Stimulated activated CD4-positive, alpha-beta T cell treated with anti-CD3 and anti-CD28 coated beads, Interleukin-4, amount 100 ng/mL, for 24 hours (primary cell): ENCODE measurements at regions not wholly inside any gene's neighbourhood (a gene's known extent, or its start where the extent isn't known, plus 50 kb on each side); places are given as distances from the start of the nearest gene placed in this dataset.
"Not testable (repeated sequence)": the region's sequence is repeated elsewhere in the genome, so short reads cannot be mapped to it uniquely, and the experiment has no call there.

Experiments used
- DNase-seq: peaks from one replicate; pipeline ENCODE4 v3.0.0-alpha.2; 2020

DNA sequence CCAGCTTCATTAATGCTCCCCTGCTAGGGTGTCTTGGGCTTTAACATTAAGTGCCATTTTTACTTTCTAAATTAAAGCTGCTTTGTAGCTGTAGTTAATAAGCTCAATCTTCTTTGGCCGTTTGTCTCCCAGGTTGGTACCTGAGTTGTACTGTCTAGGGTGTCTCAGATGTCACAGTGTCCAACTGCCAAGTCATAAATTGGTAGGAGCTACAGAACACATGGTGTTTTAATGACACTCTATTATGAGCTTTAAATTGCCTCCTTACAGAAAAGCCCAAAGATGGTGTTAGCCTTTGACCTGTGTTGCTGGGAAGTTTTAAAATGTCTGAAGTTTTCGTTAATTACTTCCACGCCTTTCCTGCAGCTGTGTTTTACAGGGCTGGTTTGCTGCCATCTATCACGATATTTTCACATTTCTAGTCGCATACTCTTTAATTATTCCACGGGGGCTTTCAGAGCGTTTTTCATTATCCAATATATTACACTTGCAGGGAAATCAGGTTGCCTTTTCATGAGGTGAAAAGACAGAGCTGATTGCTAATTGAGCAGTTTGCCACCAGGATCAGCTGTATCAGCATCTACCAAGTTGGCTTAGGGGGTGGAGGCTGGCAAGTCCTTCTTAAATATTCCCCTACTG, 247.8 kb upstream of the PLPP4 start:
- no peak for DNase-seq

DNA sequence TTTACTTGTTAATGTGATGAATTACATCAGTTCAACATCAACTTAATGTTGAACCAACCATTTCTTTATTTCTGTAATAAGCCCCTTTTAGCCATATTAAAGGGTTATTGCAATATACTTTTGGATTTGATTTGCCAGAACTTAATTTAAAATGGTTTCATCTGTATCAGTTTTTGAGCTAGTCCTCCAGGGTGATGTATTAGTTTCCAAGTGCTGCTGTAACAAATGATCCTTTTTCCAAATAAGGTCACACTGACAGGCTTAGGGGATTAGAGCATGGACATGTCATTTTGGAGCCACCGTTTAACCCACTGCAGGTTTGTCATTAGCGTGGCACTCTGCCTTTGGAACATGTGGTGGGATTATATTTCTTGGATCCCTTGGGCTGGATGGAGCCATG, 244.8 kb upstream of the PLPP4 start:
- no peak for DNase-seq

DNA sequence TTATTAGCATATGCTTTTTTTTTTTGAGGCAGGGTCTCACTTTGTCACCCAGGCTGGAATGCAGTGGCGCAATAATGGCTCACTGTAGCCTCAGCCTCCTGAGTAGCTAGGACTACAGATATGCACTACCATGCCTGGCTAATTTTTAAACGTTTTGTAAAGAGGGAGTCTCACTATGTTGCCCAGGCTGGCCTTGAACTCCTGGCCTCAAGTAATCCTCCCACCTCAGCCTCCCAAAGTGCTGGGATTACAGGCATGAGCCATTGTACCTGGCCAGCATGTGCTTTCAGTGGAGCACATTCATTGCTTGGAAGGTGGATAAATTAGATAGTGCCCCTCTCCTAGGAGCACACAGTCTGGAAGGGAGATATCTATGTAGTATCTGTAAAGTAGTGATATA, 243.7 kb upstream of the PLPP4 start:
- not testable (repeated sequence) for DNase-seq

DNA sequence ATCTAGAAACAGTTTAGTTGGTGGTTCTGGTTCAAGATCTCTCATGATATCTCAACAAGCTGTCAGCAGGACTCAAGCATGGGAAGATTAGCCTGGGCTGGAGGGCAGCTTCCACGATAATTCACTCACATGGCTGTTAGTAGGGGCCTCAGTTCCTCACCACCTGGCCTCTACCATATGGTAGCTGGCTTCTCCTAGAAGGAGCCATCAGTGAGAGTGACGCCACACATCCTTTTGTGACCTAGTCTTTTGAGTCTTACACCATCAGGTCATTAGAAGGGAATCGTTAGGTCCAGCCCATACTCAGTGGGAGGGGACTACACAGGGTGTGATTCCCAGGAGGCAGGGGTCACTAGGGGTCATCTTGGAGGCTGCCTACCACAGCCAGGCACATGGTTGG, 239.3 kb upstream of the PLPP4 start:
- DNase-seq: no peak

DNA sequence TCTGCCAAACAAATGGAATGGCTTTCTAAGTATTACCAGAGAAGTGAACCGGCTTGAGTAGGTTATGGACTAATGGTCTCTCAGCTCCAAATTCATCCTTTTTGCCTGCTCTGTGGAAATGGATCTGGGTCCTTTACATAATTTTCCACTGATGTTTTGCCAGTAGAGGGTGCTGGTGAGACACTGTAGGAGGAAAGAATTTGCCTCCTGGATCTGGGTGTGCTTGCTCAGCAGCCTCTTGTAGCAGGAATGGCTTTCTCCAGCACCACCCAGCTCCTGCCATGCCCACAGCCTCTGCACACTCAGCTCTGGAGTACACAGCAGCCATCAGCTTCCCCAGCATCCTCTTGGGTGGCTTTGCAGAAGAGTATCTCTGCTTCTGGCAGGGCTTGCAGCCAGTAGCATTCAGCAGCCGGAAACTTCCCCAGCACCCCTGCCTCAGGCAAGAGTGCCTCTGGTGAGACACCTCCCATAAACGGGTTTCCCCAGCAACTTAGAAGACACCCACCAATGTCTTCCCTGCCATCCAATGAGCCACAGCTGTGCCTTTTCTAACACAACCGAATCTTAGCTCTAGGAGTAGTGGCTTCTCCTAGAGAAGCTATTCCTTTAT, 235.0 kb upstream of the PLPP4 start:
- DNase-seq: no peak

DNA sequence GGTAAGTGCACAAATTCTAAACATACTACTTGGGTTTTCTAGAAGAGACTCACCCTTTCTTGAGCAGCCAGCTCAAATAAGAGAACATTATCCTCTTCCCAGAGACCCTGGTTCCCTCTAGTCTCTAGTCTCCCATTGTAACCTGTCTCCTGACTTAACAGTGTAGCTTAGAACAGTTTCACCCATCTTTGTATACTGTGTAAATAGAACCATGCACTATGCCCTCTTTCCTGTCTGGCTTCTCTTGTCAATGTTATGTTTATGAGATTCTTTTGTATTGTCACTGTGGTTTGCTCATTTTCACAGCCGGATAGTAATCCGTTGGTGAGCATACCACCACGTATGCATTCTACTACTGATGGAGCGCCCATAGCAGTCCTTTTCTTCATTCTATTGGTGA, 227.4 kb upstream of the PLPP4 start:
- DNase-seq: no peak

DNA sequence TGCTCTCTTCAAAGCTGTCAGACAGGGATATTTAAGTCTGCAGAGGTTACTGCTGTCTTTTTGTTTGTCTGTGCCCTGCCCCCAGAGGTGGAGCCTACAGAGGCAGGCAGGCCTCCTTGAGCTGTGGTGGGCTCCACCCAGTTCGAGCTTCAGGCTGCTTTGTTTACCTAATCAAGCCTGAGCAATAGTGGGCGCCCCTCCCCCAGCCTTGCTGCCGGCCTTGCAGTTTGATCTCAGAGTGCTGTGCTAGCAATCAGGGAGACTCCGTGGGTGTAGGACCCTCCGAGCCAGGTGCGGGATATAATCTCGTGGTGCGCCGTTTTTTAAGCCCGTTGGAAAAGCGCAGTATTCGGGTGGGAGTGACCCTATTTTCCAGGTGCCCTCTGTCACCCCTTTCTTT, 217.3 kb upstream of the PLPP4 start:
- not testable (repeated sequence) for DNase-seq

DNA sequence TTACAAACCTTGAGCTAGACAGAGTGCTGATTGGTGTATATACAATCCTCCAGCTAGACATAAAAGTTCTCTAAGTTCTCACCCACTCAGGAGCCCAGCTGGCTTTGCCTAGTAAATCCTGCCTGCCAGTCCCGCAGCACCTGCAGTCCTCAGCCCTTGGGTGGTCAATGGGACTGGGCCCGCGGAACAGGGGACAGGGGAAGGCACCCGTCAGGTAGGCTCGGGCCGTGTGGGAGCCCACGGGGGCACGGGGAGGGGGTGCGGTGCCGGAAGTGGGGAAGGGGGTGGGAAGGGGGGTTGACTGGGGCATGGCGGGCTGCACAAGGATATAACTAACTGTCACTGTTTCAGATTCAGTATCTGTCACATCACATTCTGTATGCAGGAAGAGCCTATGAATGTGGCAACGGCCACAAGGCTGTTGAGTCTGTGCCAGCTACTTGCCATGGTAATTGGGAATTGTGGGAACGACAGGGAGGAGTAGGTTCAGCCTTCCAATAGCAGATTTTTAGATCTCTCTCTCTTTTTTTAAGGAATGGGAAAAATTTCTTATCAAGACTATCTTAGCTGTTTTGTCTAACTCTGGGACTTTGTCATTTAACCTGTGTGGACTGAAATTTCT, 205.1 kb upstream of the PLPP4 start:
- no peak for DNase-seq

DNA sequence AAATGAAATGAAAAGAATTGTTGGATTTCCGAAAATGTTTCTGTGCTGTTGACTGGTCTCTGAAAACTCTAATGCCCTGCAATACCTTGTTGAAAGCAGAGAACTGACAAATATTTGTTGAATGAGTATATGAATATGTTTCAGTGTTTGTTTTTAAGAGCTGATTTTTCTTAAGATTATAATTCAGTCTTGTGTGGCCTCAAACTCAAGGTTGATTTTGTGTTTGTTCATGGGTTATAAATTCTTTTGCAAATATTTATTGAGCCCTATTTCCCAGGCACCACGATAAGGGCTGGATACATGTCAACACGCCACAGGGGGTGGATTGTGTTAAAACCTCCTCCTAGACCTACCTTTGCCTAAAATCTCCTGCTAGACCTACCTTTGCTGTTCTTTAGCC, 203.9 kb upstream of the PLPP4 start:
- DNase-seq: no peak

DNA sequence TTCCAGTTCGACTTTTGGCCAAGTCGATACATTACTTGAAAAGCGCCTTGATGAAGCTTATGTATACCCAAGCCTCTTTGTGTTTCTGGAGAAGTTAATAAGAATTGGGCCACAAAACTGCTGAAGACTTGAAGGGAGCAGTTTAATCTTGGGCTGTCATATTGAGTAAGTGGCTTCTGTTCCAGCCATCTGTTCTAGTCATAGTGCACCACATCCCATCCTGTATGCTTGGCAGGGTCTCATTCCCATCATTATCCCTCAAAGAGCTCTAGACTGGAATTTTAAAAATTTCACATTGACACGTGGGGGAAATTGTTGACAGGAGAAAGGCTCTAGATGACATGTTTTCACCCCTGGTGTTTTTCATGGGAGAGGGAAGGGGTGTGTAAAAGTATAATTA, 196.6 kb upstream of the PLPP4 start:
- no peak for DNase-seq

DNA sequence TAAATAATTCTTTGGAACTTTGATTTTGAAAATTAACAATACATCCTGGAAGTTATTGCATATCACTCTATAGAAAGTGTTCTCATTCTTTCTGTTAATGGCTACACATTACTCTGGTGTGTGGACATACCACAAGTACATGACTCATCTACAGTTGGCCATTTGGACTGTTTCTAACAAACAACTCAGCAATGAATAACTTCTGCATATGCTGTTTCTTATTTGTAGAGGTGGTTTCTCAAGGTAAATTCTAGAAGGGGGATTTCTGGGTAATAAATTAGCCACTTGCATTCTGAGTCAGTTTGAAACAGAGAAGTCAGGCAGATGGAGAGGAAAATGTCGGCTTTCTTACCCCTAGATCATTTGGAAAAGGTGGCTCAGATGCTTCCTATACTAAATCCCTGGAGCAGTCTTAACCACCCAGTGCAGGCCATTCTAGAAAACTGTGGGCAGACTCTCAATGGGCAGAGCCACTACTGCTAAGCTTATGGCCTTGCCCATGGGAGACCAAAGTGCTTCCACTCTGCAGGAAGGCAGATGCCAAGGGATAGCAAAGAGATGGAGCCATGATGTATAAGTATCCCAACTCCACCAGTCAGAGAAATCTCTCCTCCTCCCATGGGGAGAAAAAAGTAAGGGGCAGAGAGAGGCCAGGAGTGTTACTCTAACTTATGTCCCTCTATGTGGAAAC, 194.0 kb upstream of the PLPP4 start:
- no peak for DNase-seq

DNA sequence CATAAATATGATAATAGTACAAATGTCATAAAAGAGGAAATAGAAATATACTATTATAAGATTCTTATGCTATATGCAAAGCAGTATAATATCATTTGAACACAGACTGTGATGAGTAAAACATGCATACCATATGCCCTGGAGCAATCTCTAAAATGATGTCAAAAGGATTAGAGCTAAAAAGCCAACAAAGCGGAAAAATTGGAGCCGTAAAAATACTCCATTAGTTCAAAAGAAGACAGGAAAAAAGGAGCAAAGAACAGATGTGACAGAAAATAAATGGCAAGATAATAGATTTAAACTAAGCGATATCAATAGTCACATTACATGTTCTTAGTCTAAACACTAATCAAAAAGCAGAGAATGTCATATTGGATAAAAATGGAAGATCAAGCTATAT, 191.0 kb upstream of the PLPP4 start:
- DNase-seq: no peak

DNA sequence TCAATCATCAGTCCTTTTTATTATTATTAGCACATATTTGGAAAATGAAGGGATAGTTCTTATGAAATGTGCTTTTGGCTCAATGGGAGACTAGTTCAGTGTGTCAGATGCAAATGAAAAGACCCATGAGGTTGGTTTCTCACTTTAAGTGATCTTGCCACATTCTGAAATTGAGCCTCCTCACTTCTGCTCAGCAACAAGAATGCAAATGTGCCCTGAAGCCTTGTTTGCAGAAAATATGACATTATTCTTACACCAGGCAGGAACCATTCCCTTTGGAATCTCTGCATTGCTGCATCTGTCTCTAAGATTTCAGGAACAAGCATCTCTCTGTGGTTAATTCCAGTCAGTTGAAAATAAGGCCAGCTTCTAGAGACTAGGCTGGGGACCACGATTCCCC, 186.1 kb upstream of the PLPP4 start:
- DNase-seq: no peak

DNA sequence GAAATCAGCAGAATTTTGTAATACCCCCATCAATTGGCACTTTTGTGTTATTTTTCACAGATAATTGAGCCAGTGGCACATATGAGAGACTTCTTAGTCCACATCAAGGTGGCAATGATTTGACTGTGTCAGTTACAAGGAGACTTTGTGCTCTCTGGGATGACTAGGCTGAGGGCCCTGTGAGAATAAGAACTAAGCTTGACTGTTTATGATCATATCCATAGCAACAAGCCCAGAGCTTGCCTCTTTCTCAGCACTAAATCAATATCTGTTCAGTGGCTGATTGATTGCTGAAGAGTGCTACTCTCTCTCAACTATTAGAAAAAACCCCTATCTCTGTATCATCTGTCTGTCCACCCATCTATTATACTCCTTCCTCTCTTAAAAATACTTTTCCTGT, 185.3 kb upstream of the PLPP4 start:
- DNase-seq: no peak

DNA sequence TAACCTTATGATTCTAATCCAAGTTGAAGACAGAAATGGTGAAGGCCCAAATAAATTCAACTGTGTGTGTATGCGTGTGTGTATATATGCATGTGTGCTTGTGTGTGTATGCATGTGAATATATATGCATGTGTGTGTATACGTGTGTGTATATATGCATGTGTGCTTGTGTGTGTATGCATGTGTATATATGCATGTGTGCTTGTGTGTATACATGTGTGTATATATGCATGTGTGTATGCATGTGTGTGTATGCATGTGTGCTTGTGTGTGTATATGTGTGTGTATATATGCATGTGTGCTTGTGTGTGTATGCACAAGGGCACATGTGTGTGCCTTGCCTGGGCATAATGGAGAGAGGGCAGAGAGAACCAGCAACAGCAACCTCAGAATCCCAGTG, 184.7 kb upstream of the PLPP4 start:
- DNase-seq: no peak

DNA sequence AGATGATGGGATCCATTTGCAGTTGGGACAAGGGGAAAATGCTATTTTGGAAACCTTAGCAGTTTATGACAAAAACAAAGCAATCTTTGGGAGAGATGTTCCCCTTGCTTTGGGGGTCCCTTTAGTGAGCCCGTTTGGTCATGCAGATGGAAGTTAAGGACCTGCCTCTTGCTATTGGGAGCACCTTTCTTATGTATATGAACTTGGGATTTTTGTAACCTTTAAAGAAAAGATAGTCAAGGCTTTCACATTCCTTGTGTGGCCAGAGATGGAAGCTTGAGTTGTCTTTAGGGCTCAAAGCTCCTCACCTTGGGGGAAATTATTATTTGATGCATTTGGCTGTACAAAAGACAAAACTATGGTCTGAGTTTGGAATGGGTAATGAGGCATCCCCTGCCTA, 179.0 kb upstream of the PLPP4 start:
- no peak for DNase-seq

DNA sequence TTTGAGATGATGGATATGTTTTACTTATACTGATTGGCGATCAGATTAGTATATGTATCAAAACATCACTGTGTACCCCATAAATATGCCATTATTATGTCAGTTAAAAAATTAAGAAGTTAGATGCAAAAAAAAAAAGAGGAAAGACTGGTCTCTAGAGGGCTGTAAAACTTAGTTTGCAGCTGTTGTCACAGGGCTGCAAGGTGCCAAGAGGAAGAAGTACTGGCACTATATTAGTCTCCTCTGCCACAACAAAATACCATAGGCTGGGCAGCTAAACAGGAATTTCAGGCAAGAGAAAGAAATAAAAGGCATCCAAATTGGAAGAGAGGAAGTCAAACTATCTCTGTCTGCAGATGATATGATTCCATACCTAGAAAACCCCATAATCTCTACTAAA, 177.8 kb upstream of the PLPP4 start:
- DNase-seq: no peak

DNA sequence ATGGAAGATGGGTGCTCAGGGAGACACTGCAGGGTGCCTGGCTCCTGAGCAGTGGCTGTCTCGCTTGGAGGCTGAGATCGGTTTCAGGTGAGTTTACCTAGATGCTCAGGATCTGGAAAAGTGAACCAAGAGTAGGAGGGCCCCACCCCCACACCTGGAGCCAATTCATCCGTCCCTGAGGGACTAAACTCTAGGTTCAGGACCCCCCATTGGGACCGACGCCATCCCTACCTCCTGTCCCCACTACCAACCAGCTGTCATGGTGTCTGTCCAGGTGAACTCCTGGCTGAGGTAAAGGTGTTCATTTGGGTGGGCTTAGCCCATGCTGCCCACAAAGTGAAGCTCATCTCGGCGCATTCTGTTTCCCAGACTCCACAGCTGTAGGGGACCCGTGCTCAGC, 174.6 kb upstream of the PLPP4 start:
- no peak for DNase-seq

DNA sequence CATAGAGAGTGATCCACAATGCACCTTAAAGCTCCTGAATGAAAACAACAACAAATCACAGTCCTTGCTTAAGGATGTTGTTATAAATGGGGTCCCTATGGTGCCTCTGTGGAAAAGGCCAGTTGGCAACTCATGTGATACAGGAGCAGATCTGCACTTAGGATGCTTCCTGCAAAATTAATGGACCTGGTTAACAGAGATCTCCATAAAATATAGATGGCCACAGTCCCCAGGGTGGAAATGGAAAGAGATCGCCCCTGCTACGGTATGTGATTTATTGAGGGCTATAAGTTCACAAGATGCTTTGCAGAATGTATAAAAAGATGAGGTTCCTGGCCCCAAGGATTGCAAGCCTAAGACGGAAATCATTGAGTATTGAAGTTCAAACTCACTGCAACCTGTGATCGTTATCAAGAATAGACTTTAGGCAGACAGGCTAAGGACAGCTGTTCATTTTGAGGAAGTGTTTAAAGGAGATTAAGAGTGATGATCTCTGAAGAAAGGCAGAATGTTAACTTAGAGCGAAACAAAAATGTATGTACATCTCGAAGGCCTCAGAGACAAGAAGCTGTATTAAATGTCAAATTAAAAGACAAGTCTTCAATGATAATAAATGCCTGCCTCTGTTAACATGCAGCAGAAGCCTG, 174.1 kb upstream of the PLPP4 start:
- no peak for DNase-seq

DNA sequence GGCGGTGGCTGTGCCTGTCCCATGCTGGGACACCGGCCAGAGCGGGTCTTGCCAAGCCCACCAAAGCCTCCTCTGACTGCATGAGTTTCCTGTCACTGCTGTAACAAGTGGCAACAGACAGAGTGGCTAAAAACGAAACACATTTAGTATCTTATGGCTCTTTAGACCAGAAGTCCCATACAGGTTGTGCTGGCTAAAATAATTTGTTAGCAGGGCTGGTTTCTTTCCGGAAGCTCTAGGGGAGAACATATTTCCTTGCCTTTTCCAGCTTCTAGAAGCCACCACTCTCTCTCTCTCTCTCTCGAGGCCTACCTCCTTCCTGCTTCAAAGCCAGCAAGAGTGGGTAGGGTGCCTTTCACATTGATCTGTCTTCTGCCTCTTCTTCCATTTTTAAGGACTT, 171.6 kb upstream of the PLPP4 start:
- no peak for DNase-seq

DNA sequence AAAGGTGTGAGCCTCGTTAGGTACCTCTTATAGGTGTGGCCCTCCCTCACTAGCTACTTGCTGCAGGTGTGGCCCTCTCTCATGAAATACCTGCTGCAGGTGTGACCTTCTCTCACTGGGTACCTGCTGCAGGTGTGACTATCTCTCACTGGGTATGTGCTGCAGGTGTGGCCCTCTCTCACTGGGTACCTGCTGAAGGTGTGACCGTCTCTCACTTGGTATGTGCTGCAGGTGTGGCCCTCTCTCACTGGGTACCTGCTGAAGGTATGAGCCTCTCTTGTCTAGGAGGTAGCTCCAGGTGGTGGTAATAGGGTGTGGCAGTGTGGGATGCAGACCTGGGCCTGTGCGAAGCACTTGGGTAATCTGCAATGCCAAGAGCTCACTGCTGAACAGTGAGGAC, 170.7 kb upstream of the PLPP4 start:
- DNase-seq: no peak

DNA sequence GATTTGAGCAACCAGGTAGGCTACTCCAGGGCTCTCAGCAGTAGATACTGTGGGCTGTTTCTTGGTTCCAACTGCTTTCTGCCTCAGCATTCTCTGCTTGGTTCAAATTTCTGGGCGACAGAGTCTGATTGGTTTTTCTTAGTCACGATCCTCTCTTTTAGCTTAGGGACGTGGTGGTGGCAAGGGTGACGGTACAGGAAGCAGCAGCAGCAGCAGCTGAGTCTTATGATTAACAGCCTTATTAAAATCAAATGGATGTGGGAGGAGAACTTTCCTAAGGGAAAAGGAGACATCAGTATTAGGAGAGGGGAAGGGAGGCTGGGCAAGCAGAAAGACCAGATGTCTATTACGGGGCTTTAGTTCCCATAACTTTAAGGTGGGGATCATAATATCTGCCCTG, 156.5 kb upstream of the PLPP4 start:
- no peak for DNase-seq

DNA sequence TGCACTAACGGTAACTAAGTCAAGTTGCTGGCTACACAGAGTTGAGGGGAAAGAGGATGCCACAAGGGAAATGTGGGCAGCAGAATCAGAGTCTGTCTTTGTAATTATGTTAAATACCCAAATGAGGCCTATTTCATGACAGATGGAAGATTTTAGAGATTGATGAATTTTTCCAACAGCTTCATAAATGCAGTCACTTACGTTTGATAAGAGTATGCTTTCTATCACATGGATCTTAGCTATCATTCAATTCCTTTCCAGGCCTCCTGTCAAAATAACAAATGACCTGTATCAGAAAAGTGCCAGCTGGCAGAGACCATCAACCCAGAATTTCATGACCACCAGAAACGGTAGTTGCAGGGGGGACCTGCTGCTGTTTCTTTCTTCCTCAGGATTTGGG, 148.4 kb upstream of the PLPP4 start:
- DNase-seq: no peak

DNA sequence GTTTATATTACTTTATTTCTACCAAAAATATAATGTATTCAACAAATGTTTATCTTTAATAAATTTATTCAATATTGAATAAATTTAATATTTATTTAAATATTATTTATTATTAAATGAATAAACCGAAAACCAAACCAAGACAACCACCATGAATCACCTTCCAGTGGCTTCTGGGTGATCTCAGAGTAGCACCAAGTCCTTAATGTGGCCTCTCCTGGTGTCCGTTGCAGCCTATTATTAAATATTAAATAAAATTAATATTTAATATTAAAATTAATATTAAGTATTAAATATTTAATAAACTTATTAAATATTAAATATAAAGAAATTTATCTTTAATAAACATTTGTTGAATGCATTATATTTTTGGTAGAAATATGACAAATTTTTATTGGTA, 143.3 kb upstream of the PLPP4 start:
- DNase-seq: no peak
